Mammary epithelial cell (primary cell): ENCODE measurements at regions not wholly inside any gene's neighbourhood (a gene's known extent, or its start where the extent isn't known, plus 50 kb on each side); places are given as distances from the start of the nearest gene placed in this dataset.

Source experiments
- CTCF ChIP-seq, 2 donors: IDR thresholded peaks in 1 of 2; conservative IDR thresholded peaks in 1 of 2; 2 replicates each; pipeline ENCODE4 v1.5.1; 2011 to 2012; ENCODE audit warnings: inconsistent platforms in 2 of 2, low read length in 2 of 2, mild to moderate bottlenecking in 2 of 2, control low read depth in 1 of 2, low read depth in 1 of 2; ENCODE audit not compliant: insufficient read depth in 1 of 2; ENCODE audit errors: extremely low read depth in 1 of 2
- EZH2 ChIP-seq: IDR thresholded peaks from 2 replicates; pipeline ENCODE4 v1.6.1; 2012; ENCODE audit warnings: low read length, inconsistent platforms, borderline replicate concordance

GRCh38 chr6:167690931-167691330, 135.8 kb upstream of the AFDN start:
- TF ChIP-seq CTCF (conservative IDR thresholded peaks at IDR 0.05 in 1 of 2, IDR thresholded peaks at IDR 0.05 in 1 of 2; ENCODE audit: extremely low read depth in 1 of 2, insufficient read depth in 1 of 2, low read depth in 1 of 2, low read length in 2 of 2) (no peak), EZH2 (no peak)
